GM18520 (cell line): ENCODE measurements at regions not wholly inside any gene's neighbourhood (a gene's known extent, or its start where the extent isn't known, plus 50 kb on each side); places are given as distances from the start of the nearest gene placed in this dataset.
"Not testable (repeated sequence)": the region's sequence is repeated elsewhere in the genome, so short reads cannot be mapped to it uniquely, and the experiment has no call there.

Experiments used
- ATAC-seq: cut with Tn5 transposase; IDR thresholded peaks from one replicate; pipeline ENCODE4 v1.9.1; 2021; ENCODE audit not compliant: unreplicated experiment

DNA sequence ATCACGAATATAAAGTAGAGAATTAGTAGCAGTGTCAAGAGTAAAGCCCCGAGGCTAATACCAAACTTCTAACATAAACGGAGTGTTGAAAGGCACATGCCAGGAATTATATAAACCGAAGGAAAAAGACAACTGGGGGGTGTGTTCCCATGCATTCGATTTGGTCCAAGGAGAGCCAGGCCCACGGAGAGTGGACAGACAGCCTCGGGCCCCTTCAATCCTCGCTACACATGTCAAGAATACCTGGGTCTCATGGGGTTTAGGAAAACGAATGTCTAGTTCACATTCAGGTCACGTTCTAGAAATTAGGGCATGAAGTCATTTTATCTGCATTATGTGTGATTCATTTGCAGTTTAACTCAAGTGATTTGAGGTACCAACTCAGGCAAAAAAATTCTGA lies 343.7 kb downstream of the BCL2L11 start:
- not testable (repeated sequence) for ATAC-seq

DNA sequence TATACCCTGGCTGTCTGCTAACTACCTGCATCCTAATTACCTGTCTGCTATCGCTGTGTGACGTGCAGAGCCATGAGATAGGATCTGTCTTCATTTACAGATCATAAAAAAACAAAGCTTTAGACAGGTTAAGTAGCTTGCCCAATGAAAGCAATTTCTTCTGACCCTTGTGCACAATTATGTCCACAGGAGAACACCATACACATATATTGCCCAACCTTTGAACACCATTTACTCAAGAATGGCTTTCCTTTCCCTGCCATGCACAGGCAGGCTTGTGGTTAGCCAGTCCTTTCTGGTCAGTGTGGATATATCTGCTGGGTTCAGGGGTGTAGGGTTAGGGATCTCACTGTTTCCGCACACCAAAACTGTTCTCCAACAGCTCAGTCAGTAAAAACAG lies 344.8 kb downstream of the BCL2L11 start:
- ATAC-seq, result not testable (repeated sequence)

DNA sequence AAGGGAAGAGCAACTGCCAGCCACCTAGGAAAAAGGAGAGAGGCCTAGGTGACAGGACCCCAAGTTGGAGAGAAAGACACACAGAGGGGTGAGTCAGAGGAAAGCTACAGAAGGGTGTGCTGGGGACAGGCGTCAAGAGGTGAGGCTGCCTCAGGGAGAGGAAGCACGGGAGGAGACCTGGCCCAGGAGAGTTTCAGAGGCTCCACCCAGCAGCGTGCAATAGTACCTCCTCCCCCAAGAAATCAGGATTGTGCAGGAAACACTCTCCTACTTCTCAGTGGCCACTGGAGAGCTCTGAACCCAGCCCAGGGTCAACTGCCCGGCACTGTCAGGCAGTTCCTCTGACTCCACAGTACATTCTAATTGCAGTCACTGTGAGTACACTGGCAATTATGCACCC lies 346.0 kb downstream of the BCL2L11 start:
- not testable (repeated sequence) for ATAC-seq

DNA sequence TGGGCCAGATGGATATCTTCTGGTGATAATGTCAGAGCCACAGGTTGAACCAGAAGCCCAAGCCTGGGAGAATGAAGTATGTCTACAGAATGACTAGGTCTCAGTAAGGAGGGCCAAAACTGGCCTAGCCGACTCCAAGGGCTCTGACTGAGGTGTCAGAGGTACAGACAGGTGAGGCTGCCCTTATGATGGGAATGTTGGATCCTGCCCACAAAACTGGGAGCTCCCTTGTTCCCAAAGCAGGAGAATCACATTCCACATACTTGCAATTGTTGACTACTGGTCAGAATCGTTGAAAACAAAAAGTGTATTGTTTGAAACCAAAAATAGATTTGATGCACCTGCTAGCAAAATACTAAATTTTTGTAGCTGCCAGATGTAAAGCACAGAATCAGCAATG lies 350.2 kb downstream of the BCL2L11 start:
- ATAC-seq, result not testable (repeated sequence)

DNA sequence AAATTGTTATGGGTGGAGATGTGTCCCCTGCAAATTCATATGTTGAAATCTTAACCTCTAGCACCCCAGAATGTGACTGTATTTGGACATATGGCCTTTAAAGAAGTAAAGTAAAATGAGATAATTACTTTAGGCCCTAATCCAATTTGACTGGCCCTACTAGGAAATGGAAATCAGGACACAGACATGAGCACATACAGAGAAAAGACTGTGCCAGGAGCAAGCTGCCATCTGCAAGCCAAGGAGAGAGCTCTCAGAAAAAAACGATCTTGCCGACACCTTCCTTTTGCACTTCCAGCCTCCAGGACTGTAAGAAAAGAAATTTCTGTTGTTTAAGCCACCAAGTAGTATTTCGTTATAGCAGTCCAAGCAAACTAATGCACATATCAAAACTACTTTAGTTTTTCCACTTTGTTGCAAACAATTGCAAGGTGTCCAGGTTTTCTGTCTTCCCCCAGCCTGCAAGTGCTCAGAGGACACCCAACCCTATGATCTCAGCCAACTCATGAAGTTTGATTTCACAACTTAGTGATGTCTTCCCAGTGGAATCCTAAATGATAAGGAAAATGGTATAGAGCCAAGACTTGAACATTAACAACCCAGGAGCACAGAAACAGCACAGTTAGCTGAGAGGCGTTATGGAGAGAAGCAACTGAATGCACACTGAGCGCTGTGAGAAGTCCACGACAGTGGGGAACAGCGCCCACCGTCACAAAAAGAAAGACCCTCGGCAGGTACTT lies 351.2 kb downstream of the BCL2L11 start:
- not testable (repeated sequence) for ATAC-seq

DNA sequence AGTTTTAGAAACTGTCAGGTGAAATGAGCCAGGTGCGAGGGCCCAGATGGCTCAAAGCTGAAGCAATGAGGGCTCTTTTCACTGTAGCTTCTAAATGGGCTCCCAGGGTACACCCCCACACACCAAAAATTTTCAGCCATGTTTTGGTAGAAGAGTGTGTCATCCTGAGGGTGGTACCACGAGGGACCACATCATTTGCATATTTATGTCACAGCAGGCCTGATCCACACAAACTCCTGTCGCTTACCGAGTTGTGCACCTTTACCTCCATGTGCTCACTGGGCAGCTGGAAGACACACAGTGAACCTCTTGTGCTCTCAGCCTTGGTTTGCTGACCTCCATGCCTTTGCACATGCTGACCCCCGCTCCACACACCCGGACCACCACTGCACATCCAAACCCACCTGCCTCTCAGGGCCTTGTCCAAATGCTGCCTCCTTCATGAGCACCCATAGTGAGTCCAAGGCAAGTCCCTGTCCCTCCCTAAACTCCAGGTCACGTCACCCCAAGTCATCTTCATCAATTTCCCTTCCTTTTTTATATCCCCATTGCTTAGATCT lies 352.2 kb downstream of the BCL2L11 start:
- ATAC-seq, result not testable (repeated sequence)

DNA sequence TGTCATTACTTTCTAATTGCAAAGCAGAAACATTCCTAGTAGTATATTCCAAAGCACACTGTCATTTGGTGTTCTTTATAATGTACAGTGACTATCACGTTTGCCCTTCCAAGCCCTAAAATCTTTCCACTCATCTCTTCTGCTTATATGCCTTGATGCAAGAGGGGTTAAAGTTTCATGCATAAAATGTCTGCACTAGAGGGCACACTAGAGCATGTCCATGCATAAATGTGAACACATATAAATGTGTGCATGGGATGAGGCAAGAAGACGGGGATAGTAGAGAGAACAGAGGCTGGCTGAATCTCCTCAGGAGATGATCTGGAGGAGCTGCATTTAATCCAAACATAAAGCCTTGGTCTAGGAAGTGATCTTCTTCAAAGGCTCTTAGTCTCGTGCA lies 352.8 kb downstream of the BCL2L11 start:
- ATAC-seq, result not testable (repeated sequence)

DNA sequence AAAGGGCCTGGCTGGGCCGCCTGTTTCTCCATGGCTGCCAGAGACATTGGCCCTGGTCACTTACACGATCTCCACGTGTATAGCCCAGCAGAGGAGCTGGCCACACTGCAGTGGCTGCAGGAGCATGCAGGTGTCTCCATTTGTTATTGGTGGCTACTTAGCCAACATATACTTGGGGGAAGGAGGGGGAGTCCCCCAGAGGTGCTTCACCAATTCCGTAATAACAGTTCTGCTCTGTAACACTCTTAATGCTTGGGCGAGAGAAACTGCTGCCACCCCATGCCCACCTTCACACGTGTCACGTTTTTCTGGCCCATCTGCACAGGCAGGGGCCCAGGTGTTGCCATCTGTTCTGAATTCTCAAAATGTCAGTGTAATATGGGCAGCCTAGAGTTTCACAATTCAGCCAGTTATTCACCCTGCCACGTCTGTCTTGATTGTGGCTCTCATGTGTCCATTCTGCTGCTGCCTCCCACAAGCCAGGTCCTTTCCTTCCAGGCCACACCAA lies 353.5 kb downstream of the BCL2L11 start:
- ATAC-seq, result not testable (repeated sequence)

DNA sequence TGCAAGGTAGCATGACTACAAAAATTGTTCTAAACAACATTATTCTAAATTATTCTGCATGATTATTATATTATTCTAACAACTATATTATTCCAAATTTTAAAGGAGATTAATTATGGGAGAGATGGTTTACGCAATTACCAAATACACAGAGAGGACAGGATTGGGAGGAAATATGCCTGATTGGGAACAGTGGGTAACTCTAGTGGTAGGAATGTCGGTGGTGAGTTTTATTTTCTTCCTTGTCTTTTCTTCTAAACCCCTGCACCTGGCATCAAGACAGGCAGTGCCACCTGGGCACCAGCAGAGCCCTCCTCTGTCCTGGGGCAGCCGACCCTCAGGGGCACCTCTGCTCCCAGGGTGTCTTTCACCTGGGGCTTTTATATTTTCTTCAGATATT lies 357.6 kb downstream of the BCL2L11 start:
- not testable (repeated sequence) for ATAC-seq

DNA sequence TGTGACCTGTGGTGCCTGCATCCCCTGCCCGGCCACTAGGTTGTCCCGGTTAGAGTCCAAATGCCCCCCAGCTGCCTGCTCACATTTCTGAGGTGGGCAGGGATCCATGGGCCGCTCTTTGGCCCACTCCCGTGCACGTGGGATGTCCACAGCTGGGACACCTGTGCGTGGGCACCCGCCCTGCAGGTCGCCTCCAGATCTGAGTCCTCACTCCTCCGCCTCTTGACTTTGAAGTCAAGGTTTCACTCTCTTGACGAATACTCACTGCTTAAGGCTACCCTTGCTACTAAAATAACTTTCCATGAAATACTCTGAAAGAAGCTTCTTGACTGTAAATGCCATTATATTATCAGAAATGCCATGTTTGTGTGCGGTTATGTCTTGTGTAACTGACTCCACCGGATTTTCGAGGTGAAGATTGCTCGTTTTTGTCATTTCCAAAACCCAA lies 358.2 kb downstream of the BCL2L11 start:
- not testable (repeated sequence) for ATAC-seq

DNA sequence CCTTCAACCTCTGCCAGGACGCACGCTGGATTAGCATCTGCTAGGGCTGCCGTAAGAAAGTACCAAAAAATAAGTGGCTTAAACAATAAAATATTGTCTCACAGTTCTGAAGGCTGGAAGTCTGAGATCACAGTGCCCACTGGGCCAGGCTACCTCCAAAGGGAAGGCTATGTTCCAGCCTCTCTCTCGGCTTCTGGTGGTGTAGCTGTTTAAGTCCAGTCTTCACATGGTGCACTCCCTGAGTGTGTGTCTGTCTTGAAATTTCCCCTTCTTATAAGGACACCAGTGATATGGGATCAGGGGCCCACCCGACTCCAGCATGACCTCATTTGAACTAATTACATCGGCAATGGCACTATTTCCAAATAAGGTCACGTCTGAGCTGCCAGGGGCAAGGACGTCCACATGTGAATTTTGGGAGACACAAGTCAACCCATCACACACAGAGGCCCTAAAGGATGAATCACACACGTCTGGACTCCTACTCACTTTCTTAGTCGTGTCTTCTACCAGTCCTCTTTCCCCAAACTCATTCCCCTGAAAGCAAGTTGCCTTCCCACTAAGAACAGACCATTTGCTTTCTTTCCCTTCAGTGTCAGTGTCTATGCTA lies 359.4 kb downstream of the BCL2L11 start:
- not testable (repeated sequence) for ATAC-seq

DNA sequence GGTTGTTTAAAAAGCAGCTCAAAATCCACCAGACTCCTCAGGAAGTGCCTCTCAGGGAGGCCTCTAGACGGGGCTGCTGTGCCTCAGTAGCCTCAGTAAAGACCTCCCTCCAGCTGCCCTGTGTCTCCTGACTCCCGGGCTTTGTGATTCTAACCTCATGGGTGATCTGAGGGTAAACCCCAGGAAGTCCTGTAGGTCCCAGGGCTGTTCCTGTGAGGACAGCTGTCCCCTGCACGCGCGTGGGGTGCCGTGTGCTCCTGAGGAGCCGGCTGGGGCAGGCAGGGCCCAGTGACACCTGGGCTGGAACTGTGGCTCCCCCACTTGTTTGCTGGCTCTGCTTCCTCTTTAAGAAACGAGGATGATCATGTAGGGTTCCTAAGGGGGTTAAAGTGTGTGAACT lies 359.9 kb downstream of the BCL2L11 start:
- not testable (repeated sequence) for ATAC-seq

DNA sequence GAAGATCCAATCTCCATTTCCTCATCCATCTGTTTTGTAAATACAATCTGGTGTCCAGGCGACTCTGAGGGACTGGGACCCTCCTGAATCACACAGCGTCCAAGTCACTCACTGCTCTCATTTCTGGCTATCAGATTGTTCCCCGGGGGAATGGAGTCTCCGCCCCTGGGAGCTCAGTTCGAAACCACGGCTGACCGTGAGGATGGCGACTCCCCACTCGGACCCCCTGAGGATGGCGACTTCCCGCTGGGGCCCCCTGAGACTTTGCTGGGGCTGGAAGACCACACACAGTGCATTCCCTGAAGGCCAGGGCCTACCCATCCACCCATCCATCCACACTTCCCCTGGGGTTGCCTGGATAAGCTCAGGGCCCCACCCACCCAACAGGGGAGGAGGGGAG lies 360.5 kb downstream of the BCL2L11 start:
- ATAC-seq, result not testable (repeated sequence)

DNA sequence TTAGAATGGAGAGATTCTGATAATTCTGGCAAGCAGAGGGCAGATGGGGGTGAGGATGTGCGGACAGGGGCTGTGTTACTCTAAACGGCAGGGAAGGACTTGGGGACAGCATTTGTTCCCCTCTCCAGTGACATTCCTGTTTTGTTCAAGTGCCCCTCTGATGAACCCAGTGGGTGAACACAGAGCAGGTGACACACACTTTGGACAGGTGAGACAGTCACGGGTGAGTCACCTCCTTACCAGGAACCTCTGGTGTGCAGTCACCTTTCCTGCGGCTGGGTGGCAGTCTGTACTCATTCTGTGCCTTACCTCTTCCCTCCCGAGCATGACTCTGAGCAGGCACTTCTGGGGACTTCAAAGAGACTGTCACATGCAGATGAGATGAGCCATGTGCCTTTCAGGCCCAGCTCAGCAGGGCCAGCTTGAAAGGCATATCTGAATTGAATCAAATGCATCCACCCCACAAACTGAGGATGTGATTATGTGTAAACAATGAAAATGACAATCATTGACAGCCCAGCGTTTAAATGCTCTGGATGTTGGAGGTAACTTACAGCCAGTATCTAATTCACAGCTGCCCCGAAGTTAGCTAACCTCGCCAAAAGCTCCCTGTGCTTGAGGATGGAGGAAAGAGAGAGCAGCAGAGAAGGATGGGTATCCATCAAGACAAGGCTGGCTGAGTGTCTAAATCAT lies 362.4 kb downstream of the BCL2L11 start:
- ATAC-seq, result peak; percentile 86

DNA sequence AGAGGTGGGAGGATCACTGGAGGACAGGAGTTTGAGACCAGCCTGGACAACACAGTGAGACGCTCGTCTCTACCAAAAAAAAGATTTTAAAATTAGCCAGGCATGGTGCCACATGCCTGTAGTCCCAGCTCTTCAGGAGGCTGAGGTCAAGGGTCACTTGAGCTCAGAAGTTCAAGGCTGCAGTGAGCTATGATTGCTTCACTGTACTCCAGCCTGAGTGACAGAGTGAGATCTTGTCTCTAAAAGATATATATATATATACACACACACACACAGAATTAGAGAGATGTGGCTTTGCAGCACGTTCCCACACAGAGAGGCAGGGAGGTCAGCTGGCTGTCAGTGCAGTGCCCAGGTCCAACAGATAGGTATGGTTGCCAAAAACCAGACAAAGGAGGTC lies 363.4 kb downstream of the BCL2L11 start:
- not testable (repeated sequence) for ATAC-seq

DNA sequence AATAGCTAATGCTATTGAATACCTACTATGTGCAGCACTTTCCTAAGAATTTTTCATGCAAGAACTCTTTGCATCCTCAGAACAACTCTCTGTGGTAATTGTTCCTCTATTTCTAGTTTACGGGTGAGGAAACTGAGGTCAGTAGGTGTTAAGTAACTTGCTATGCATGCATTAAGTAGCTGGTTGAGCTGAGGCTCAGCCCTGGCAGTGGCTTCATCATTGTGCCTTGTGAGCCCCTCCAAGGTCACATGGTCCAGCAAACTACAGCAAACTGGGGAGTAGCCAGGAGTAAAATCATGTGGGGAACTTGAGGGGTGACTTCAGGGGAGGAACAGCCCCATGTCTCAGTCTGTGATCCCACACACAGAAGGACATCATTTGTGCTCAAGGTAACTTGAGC lies 365.2 kb downstream of the BCL2L11 start:
- not testable (repeated sequence) for ATAC-seq

DNA sequence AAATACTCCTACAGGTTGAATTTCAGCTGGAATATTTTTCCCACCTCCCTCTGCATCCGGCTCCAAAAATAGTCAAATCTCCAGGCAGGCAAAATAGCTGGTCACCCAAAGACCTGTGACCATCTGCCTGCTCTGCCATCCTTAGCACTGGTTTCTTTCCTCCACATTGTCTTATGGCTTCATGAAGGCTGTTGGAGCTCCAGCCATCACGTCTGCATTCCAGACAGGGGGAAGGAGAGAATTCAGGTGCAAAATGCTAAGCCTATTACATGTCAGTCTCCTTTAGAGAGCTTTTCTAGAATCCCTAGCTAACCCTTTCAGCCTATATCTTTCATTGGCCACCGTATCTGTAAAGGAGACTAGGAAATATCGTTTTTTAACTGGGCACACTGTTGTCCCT lies 367.7 kb downstream of the BCL2L11 start:
- not testable (repeated sequence) for ATAC-seq

DNA sequence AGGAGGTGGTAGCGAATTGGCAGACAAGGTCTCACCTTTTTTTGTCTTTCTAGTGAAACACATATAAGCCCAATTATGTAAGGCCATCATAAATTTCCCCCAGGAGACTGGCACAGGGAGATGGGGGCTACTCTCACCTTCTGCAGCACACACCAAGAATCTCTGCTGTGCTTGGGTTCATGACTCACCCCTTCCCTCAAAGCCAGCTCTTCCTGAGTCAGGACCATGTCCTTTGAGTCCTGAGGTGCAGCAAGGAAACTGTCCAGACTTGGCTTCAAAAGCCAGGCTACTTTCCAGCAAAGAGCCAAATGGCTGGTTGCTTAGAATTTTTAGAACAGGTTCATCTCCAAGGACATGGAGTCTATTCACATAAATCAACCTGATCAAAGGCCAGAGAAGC lies 368.7 kb downstream of the BCL2L11 start:
- ATAC-seq, result not testable (repeated sequence)

DNA sequence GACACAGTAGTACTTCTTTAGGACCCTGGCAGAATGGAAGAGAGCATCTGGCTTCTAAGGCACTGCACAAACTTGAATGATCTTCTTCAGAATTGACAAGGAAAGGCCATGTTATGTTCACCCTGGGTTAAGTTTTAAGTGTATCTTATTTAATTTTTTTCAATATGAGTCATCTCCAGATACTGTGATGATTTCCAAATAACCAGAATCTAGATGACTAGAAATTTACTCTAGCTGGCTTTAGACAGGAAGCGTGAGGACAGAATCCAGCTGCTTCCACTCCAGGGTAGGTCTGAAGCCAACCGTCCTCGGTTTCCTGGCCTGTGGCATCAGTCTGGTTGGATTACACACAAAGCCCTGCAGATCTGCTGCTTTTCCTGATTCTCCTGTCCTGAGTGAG lies 370.5 kb downstream of the BCL2L11 start:
- not testable (repeated sequence) for ATAC-seq

DNA sequence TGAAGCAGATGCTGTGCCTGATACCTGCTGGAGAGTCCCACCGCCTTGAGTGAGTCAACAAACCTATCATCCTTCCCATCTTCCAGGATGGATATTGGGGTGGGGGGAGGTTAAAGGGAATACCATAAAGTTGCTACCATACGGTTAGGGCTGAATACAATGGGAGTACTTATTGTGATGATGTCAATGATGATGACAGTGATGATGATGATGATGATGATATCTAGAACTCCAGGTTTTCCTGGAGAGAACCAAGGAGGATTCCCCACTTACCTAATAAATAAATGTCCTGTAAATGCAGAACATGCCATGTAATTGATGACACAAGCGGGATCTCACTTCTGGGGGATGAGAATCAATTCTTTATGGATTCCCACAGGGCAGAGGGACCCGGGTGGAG lies 370.9 kb downstream of the BCL2L11 start:
- not testable (repeated sequence) for ATAC-seq

DNA sequence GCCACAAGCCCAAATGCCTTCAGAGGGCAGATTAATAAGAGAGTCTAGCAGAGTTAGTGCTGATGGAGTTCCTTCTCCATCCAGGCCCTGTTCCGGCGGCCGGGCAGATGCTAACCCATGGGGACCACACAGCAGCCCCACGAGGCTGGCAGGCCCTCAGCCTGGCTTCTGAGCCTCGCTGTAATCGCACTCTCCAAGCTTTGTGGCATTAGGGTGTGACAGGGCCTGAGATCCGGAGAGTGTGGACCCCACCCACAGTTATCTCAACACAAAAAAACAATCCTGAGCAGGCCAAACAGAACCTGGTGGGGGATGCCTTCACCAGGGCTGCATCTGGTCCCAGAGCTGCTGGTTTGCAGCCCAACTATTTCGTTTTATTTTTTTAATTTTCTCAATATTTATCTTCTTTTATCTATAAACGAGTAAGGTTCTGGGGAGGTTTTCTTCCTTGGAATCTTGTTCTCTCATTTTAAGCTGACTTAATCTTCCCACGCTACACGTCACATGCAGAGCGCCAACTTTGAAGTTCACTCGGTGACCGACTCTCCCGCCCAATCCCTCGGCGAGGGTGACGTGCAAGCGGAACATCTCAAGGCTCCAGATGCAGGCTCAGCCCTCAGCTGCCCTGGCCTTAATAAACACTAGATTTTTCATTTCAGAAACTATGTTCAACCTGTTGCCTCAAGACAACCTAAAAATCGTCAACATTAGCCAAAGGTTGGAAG lies 372.4 kb downstream of the BCL2L11 start:
- ATAC-seq, result not testable (repeated sequence)
